Astrocyte (in vitro differentiated cells and primary cell): ENCODE measurements at regions not wholly inside any gene's neighbourhood (a gene's known extent, or its start where the extent isn't known, plus 50 kb on each side); places are given as distances from the start of the nearest gene placed in this dataset.

ENCODE experiments used
- DNase-seq: peaks from one replicate; pipeline ENCODE4 v3.0.0-alpha.2; 2010; ENCODE audit warnings: low read depth
- FAIRE-seq: peaks from 2 replicates; lab custom pipeline; 2011; peaks lifted over from hg19 to GRCh38; lab: Jason Lieb, UNC
- H2AFZ ChIP-seq: 2 replicates; pipeline ENCODE4 v1.6.0; 2012; ENCODE audit warnings: low read depth, low read length, inconsistent platforms
- H3K27ac ChIP-seq: 2 replicates; pipeline ENCODE4 v1.5.1; 2011; ENCODE audit warnings: low read depth, low read length, inconsistent platforms
- H3K27me3 ChIP-seq: 2 replicates; pipeline ENCODE4 v1.6.0; 2011; ENCODE audit warnings: low read length, inconsistent platforms; ENCODE audit not compliant: insufficient read depth
- H3K36me3 ChIP-seq: 2 replicates; pipeline ENCODE4 v1.5.1; 2011; ENCODE audit warnings: low read length, inconsistent platforms; ENCODE audit not compliant: insufficient read depth
- H3K4me1 ChIP-seq: 2 replicates; pipeline ENCODE4 v1.5.1; 2011; ENCODE audit warnings: low read length, inconsistent platforms; ENCODE audit not compliant: insufficient read depth
- H3K4me2 ChIP-seq: 2 replicates; pipeline ENCODE4 v1.6.0; 2012; ENCODE audit warnings: low read length, inconsistent platforms
- H3K4me3 ChIP-seq: 2 replicates; pipeline ENCODE4 v1.5.1; 2011; ENCODE audit warnings: low read depth, mild to moderate bottlenecking, low read length, inconsistent platforms; ENCODE audit not compliant: insufficient read depth
- H3K79me2 ChIP-seq: 2 replicates; pipeline ENCODE4 v1.6.0; 2012; ENCODE audit warnings: mild to moderate bottlenecking, low read length, inconsistent platforms; ENCODE audit not compliant: insufficient read depth
- H3K9ac ChIP-seq: 2 replicates; pipeline ENCODE4 v1.6.0; 2012; ENCODE audit warnings: mild to moderate bottlenecking, low read length, inconsistent platforms
- H3K9me3 ChIP-seq: 2 replicates; pipeline ENCODE4 v1.5.1; 2012; ENCODE audit warnings: low read depth, mild to moderate bottlenecking, low read length, inconsistent platforms; ENCODE audit not compliant: insufficient read depth
- H4K20me1 ChIP-seq: 2 replicates; pipeline ENCODE4 v1.6.0; 2012; ENCODE audit warnings: low read length, inconsistent platforms; ENCODE audit not compliant: insufficient read depth
- H3K27ac Mint-ChIP-seq: one replicate; pipeline ENCODE4 v1.8.0; 2021; ENCODE audit warnings: mild to moderate bottlenecking, mixed read lengths; ENCODE audit not compliant: unreplicated experiment
- H3K27me3 Mint-ChIP-seq: one replicate; pipeline ENCODE4 v1.8.0; 2021; ENCODE audit warnings: low read depth, mixed read lengths; ENCODE audit not compliant: unreplicated experiment
- H3K36me3 Mint-ChIP-seq: one replicate; pipeline ENCODE4 v1.8.0; 2021; ENCODE audit warnings: low read depth, mixed read lengths; ENCODE audit not compliant: unreplicated experiment
- H3K4me1 Mint-ChIP-seq: one replicate; pipeline ENCODE4 v1.8.0; 2021; ENCODE audit warnings: low read depth, mixed read lengths; ENCODE audit not compliant: unreplicated experiment
- H3K4me3 Mint-ChIP-seq: one replicate; pipeline ENCODE4 v1.8.0; 2021; ENCODE audit warnings: mild to moderate bottlenecking, moderate library complexity, mixed read lengths; ENCODE audit not compliant: unreplicated experiment
- H3K9me3 Mint-ChIP-seq: one replicate; pipeline ENCODE4 v1.8.0; 2021; ENCODE audit warnings: mild to moderate bottlenecking, mixed read lengths; ENCODE audit not compliant: unreplicated experiment
- EZH2 ChIP-seq: IDR thresholded peaks from 2 replicates; pipeline ENCODE4 v1.6.1; 2012; ENCODE audit warnings: mild to moderate bottlenecking, low read length, inconsistent platforms; ENCODE audit not compliant: insufficient read depth
- TF ChIP-seq, protein P1 (sequence below): IDR thresholded peaks from 2 replicates; pipeline ENCODE4 v1.5.1; 2011; ENCODE audit warnings: low read depth, mild to moderate bottlenecking, inconsistent platforms, low read length, moderate library complexity; ENCODE audit not compliant: insufficient read depth

DNA sequence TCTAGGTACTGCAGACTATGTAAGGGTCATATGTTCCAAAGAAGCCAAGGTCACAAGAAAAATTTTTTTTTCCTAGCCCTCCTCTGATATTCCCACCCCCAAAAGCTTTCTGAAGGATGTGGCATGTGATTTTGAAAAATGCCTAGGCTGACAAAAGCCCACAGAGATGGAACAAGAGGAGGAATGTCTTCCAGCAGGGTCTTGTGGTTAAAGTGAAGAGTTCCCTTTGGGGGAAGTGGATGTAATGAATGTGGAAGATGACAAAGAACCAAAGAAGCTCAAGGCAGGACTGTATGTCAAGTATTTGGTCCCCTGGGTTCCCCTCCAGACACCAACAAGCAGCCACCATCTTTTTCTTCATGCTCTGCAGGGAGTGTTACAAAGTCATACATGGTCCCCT, 268.8 kb downstream of the BCOR start:
- no peaks in the 10 kb centered on the region for H3K36me3 ChIP-seq
- H3K9ac ChIP-seq: no peak overlapping the region
- H3K4me1 ChIP-seq: no peaks in the 10 kb centered on the region
- Mint-ChIP-seq H3K36me3 (no peaks in the 10 kb centered on the region), H3K27ac (no peak overlapping the region), H3K27me3 (peaks cover 27% of the 10 kb centered on the region), H3K9me3 (no peaks in the 10 kb centered on the region), H3K4me1 (no peaks in the 10 kb centered on the region), H3K4me3 (no peak overlapping the region)
- DNase-seq (no peak), FAIRE-seq (no peak)
- H3K27ac ChIP-seq: no peak overlapping the region
- TF ChIP-seq, protein P1, sequence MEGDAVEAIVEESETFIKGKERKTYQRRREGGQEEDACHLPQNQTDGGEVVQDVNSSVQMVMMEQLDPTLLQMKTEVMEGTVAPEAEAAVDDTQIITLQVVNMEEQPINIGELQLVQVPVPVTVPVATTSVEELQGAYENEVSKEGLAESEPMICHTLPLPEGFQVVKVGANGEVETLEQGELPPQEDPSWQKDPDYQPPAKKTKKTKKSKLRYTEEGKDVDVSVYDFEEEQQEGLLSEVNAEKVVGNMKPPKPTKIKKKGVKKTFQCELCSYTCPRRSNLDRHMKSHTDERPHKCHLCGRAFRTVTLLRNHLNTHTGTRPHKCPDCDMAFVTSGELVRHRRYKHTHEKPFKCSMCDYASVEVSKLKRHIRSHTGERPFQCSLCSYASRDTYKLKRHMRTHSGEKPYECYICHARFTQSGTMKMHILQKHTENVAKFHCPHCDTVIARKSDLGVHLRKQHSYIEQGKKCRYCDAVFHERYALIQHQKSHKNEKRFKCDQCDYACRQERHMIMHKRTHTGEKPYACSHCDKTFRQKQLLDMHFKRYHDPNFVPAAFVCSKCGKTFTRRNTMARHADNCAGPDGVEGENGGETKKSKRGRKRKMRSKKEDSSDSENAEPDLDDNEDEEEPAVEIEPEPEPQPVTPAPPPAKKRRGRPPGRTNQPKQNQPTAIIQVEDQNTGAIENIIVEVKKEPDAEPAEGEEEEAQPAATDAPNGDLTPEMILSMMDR: no peak
- no peak for TF ChIP-seq EZH2
- H3K27me3 ChIP-seq: no peaks in the 10 kb centered on the region
- H4K20me1 ChIP-seq: no peaks in the 10 kb centered on the region
- no peak overlapping the region for H3K4me2 ChIP-seq
- H2AFZ ChIP-seq: no peak overlapping the region
- no peak overlapping the region for H3K4me3 ChIP-seq
- no peaks in the 10 kb centered on the region for H3K9me3 ChIP-seq
- H3K79me2 ChIP-seq: no peaks in the 10 kb centered on the region

DNA sequence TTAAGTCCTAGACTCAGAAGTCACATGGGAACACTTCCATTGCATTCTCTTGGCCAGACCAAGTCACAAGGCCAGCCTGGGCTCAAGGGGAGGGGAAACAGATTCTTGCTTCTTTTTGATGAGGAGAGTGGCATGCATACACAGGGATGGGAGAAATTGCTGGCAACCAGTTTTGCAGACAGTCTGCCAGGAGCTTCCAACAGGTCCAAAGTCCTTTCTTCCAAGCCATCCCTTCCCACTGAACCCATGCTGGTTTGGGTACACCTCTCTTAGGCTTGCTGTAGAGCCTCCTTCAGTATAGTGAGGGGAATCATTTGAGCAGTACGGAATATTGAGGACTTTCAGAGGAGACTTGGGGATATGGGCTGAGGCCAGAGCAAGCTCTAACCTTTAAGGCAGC, 267.8 kb downstream of the BCOR start:
- Histone ChIP-seq H3K36me3 (no peaks in the 10 kb centered on the region), H3K9ac (no peak overlapping the region), H3K27ac (no peak overlapping the region), H3K9me3 (no peaks in the 10 kb centered on the region), H4K20me1 (no peaks in the 10 kb centered on the region), H2AFZ (no peak overlapping the region), H3K27me3 (no peaks in the 10 kb centered on the region), H3K4me3 (no peak overlapping the region), H3K79me2 (no peaks in the 10 kb centered on the region), H3K4me2 (no peak overlapping the region), H3K4me1 (no peaks in the 10 kb centered on the region)
- TF ChIP-seq EZH2: no peak
- TF ChIP-seq, protein P1: no peak
- Mint-ChIP-seq H3K9me3 (no peaks in the 10 kb centered on the region), H3K36me3 (no peaks in the 10 kb centered on the region), H3K4me1 (no peaks in the 10 kb centered on the region), H3K27me3 (peaks cover 25% of the 10 kb centered on the region), H3K4me3 (no peak overlapping the region), H3K27ac (no peak overlapping the region)
- DNase-seq: no peak
- FAIRE-seq: no peak

DNA sequence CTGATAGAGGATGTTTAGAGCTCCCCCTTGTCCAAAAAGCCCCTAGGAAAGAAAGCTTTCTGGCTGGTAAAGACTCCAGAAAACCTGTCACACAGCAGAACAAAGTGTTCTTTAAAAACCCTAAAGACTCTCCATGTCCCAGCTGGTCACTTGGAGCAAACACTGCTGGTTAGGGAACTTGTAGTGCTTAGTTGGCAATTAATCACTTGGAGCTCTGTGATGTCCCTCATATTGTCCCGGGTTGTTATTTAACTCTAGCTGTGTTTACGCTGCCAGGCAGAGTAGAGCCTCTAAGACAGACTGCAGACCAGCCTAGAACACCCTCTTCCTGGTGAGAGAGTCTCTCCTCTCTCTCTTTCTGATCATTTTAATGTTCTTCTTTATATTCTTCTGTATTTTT, 267.3 kb downstream of the BCOR start:
- H3K27me3 Mint-ChIP-seq: peaks cover 24% of the 10 kb centered on the region
- Histone ChIP-seq H3K9me3 (no peaks in the 10 kb centered on the region), H3K27ac (no peak overlapping the region), H2AFZ (no peak overlapping the region), H3K4me1 (no peaks in the 10 kb centered on the region), H4K20me1 (no peaks in the 10 kb centered on the region), H3K9ac (no peak overlapping the region), H3K27me3 (no peaks in the 10 kb centered on the region), H3K36me3 (no peaks in the 10 kb centered on the region), H3K79me2 (no peaks in the 10 kb centered on the region), H3K4me2 (no peak overlapping the region), H3K4me3 (no peak overlapping the region)
- no peak overlapping the region for H3K4me3 Mint-ChIP-seq
- no peaks in the 10 kb centered on the region for H3K4me1 Mint-ChIP-seq
- no peaks in the 10 kb centered on the region for H3K9me3 Mint-ChIP-seq
- H3K36me3 Mint-ChIP-seq: no peaks in the 10 kb centered on the region
- FAIRE-seq (no peak), DNase-seq (no peak)
- TF ChIP-seq, protein P1: no peak
- no peak for TF ChIP-seq EZH2
- H3K27ac Mint-ChIP-seq: no peak overlapping the region
